GM21717 (cell line): ENCODE measurements at regions not wholly inside any gene's neighbourhood (a gene's known extent, or its start where the extent isn't known, plus 50 kb on each side); places are given as distances from the start of the nearest gene placed in this dataset.
"Not testable (repeated sequence)": the region's sequence is repeated elsewhere in the genome, so short reads cannot be mapped to it uniquely, and the experiment has no call there.

Source experiments
- ATAC-seq: cut with Tn5 transposase; IDR thresholded peaks from one replicate; pipeline ENCODE4 v1.9.1; 2021; ENCODE audit warnings: mild to moderate bottlenecking, moderate library complexity; ENCODE audit not compliant: unreplicated experiment

- no peak for ATAC-seq
Observed at GRCh38 chr21:33974513-33975468, 59.2 kb upstream of the ATP5PO start.

GRCh38 chr21:33973268-33973667 lies 57.7 kb upstream of the ATP5PO start:
- ATAC-seq: no peak

- no peak for ATAC-seq
Observed at GRCh38 chr21:33972539-33972938, 56.9 kb upstream of the ATP5PO start.

- ATAC-seq: no peak
Observed at GRCh38 chr21:33971492-33972013, 55.9 kb upstream of the ATP5PO start.

- ATAC-seq: no peak
Observed at GRCh38 chr21:33969581-33969980, 54.0 kb upstream of the ATP5PO start.

GRCh38 chr21:33968995-33969348 lies 53.4 kb upstream of the ATP5PO start:
- ATAC-seq: no peak

- ATAC-seq: peak; percentile 74
Observed at GRCh38 chr21:33968080-33968994, 52.7 kb upstream of the ATP5PO start.

GRCh38 chr21:33967086-33967571 lies 51.5 kb upstream of the ATP5PO start:
- no peak for ATAC-seq

- ATAC-seq: no peak
Observed at GRCh38 chr21:33966324-33966949, 50.8 kb upstream of the ATP5PO start.

- not testable (repeated sequence) for ATAC-seq
Observed at GRCh38 chr21:33965662-33966061, 50.1 kb upstream of the ATP5PO start.
